Neural progenitor cell (in vitro differentiated cells): ENCODE measurements at regions not wholly inside any gene's neighbourhood (a gene's known extent, or its start where the extent isn't known, plus 50 kb on each side); places are given as distances from the start of the nearest gene placed in this dataset.

Experiments
- DNase-seq: peaks from one replicate; pipeline ENCODE4 v3.0.0-alpha.2; 2016; ENCODE audit warnings: low spot score
- H2AFZ ChIP-seq: fragments of 200-600 bp; sonication (generic); replicated peaks from 2 replicates; pipeline ENCODE4 v1.6.1; 2016; ENCODE audit warnings: antibody characterized with exemption
- H3F3A ChIP-seq: fragments of 200-600 bp; sonication (generic); 2 replicates; pipeline ENCODE4 v1.6.1; 2016; ENCODE audit warnings: antibody characterized with exemption, low read depth
- H3K27ac ChIP-seq: fragments of 200-600 bp; sonication (generic); 2 replicates; pipeline ENCODE4 v1.5.1; 2016; ENCODE audit warnings: mild to moderate bottlenecking
- H3K27me3 ChIP-seq: fragments of 200-600 bp; sonication (generic); 2 replicates; pipeline ENCODE4 v1.6.1; 2016; ENCODE audit warnings: mild to moderate bottlenecking, moderate library complexity
- H3K36me3 ChIP-seq: fragments of 200-600 bp; sonication (generic); 2 replicates; pipeline ENCODE4 v1.5.1; 2016
- H3K4me1 ChIP-seq: fragments of 200-600 bp; sonication (generic); 2 replicates; pipeline ENCODE4 v1.6.1; 2016; ENCODE audit warnings: mixed run types
- H3K4me2 ChIP-seq: fragments of 200-600 bp; sonication (generic); 2 replicates; pipeline ENCODE4 v1.6.1; 2016
- H3K4me3 ChIP-seq: fragments of 200-600 bp; sonication (generic); 2 replicates; pipeline ENCODE4 v1.5.1; 2016
- H3K79me2 ChIP-seq: fragments of 200-600 bp; sonication (generic); 2 replicates; pipeline ENCODE4 v1.6.1; 2016; ENCODE audit warnings: low read depth
- H3K9ac ChIP-seq: fragments of 200-600 bp; sonication (generic); 2 replicates; pipeline ENCODE4 v1.6.1; 2016
- H3K9me3 ChIP-seq: fragments of 200-600 bp; sonication (generic); 2 replicates; pipeline ENCODE4 v1.5.1; 2016; ENCODE audit warnings: low read depth
- H4K20me1 ChIP-seq: fragments of 200-600 bp; sonication (generic); 2 replicates; pipeline ENCODE4 v1.6.1; 2016; ENCODE audit warnings: low read depth
- H3K27ac Mint-ChIP-seq: 3 replicates; pipeline ENCODE4 v1.8.0; 2021; ENCODE audit warnings: mixed read lengths
- H3K27me3 Mint-ChIP-seq: 2 replicates; pipeline ENCODE4 v1.8.0; 2022; ENCODE audit warnings: low read depth, mild to moderate bottlenecking, inconsistent platforms, moderate library complexity, mixed read lengths; ENCODE audit not compliant: insufficient read depth
- H3K36me3 Mint-ChIP-seq: 3 replicates; pipeline ENCODE4 v1.8.0; 2021; ENCODE audit warnings: mixed read lengths
- H3K4me1 Mint-ChIP-seq: 3 replicates; pipeline ENCODE4 v1.8.0; 2021; ENCODE audit warnings: mixed read lengths
- H3K4me3 Mint-ChIP-seq: 3 replicates; pipeline ENCODE4 v1.8.0; 2021; ENCODE audit warnings: mild to moderate bottlenecking, moderate library complexity, mixed read lengths
- H3K9me3 Mint-ChIP-seq: 3 replicates; pipeline ENCODE4 v1.8.0; 2020; ENCODE audit warnings: mixed read lengths
- CTCF ChIP-seq: fragments of 200-600 bp; sonication (generic); IDR thresholded peaks from 2 replicates; pipeline ENCODE4 v1.5.1; 2017; ENCODE audit warnings: antibody characterized with exemption, mild to moderate bottlenecking
- EZH2 ChIP-seq: fragments of 200-600 bp; sonication (generic); IDR thresholded peaks from 2 replicates; pipeline ENCODE4 v1.6.1; 2017; ENCODE audit warnings: antibody characterized with exemption, mild to moderate bottlenecking, moderate library complexity
- EZH2phosphoT487 ChIP-seq: fragments of 200-600 bp; sonication (generic); IDR thresholded peaks from 2 replicates; pipeline ENCODE4 v1.6.1; 2017; ENCODE audit warnings: antibody characterized with exemption

GRCh38 chr7:67616517-67616916, 619.9 kb downstream of the TYW1 start:
- H3K4me1 ChIP-seq = peaks cover 4% of the 10 kb centered on the region
- peaks cover 8% of the 10 kb centered on the region for H3K27me3 Mint-ChIP-seq
- H3K9me3 Mint-ChIP-seq = peaks cover 6% of the 10 kb centered on the region
- no peak overlapping the region for H3K4me3 ChIP-seq
- H3K36me3 Mint-ChIP-seq = no peaks in the 10 kb centered on the region
- no peaks in the 10 kb centered on the region for H3K36me3 ChIP-seq
- H3K9me3 ChIP-seq = peaks cover 4% of the 10 kb centered on the region
- H3K27ac ChIP-seq = no peak overlapping the region
- H4K20me1 ChIP-seq = no peaks in the 10 kb centered on the region
- no peaks in the 10 kb centered on the region for H3F3A ChIP-seq
- no peak overlapping the region for H3K9ac ChIP-seq
- H3K27ac Mint-ChIP-seq = no peak overlapping the region
- H3K4me1 Mint-ChIP-seq = peaks cover 6% of the 10 kb centered on the region
- no peak for DNase-seq
- H3K4me3 Mint-ChIP-seq = no peak overlapping the region
- no peak overlapping the region for H2AFZ ChIP-seq
- no peaks in the 10 kb centered on the region for H3K27me3 ChIP-seq
- TF ChIP-seq CTCF (no peak), EZH2phosphoT487 (no peak), EZH2 (no peak)
- H3K4me2 ChIP-seq = no peak overlapping the region
- H3K79me2 ChIP-seq = no peaks in the 10 kb centered on the region

DNA sequence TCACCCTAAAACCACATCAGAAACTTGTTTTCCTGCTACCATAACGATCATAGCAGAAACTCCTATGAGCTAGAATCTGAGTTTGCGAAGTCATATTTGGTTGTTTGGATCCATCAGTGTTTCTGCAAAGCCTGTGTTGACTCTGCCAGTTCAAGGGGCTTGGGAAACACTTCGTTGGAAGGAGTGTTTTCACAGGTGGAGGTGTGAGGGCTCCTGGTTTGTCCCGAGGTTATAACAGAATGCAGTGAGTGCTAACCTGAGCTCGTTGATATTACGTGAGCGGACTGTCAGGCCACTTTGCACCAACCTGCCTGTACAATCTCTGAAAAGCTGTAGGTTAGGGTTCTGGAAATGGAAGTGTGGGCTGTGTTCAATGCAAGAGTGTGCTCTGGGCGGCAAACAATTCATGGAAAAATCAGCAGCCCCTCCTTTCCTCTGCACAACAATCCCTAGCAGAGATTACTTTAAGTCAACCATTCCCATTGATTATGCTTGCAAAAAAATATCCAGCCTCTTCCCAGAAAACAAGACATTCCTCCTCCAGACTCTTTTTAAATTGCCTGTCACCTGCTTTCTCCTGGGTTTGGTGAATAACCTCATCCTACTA, 622.0 kb downstream of the TYW1 start:
- H3K27ac Mint-ChIP-seq = no peak overlapping the region
- no peak overlapping the region for H3K27ac ChIP-seq

GRCh38 chr7:67619175-67619574, 622.5 kb downstream of the TYW1 start:
- TF ChIP-seq EZH2 (no peak), CTCF (peak; percentile 54)
- no peak overlapping the region for H3K27ac Mint-ChIP-seq
- H3K4me1 Mint-ChIP-seq = peaks cover 6% of the 10 kb centered on the region
- Histone ChIP-seq H3K4me1 (peaks cover 4% of the 10 kb centered on the region), H3K36me3 (no peaks in the 10 kb centered on the region), H3K9ac (no peak overlapping the region), H3K27me3 (no peaks in the 10 kb centered on the region), H2AFZ (peak overlapping the region; percentile 72), H3F3A (no peaks in the 10 kb centered on the region), H3K4me2 (no peak overlapping the region), H4K20me1 (no peaks in the 10 kb centered on the region), H3K79me2 (no peaks in the 10 kb centered on the region), H3K27ac (no peak overlapping the region), H3K9me3 (no peaks in the 10 kb centered on the region), H3K4me3 (no peak overlapping the region)
- no peaks in the 10 kb centered on the region for H3K36me3 Mint-ChIP-seq
- peaks cover 3% of the 10 kb centered on the region for H3K9me3 Mint-ChIP-seq
- H3K27me3 Mint-ChIP-seq = peaks cover 12% of the 10 kb centered on the region
- no peak overlapping the region for H3K4me3 Mint-ChIP-seq
- DNase-seq = peak; percentile 63

More for the DNA sequence above, 622.0 kb downstream of the TYW1 start:
- Mint-ChIP-seq H3K9me3 (peaks cover 3% of the 10 kb centered on the region), H3K27me3 (peaks cover 14% of the 10 kb centered on the region), H3K36me3 (no peaks in the 10 kb centered on the region), H3K4me3 (no peak overlapping the region), H3K4me1 (peaks cover 6% of the 10 kb centered on the region)
- H3K36me3 ChIP-seq = no peaks in the 10 kb centered on the region
- H3K4me1 ChIP-seq = peaks cover 4% of the 10 kb centered on the region
- no peaks in the 10 kb centered on the region for H4K20me1 ChIP-seq
- no peaks in the 10 kb centered on the region for H3K9me3 ChIP-seq
- H3K79me2 ChIP-seq = no peaks in the 10 kb centered on the region
- no peaks in the 10 kb centered on the region for H3F3A ChIP-seq
- H3K9ac ChIP-seq = no peak overlapping the region
- H3K4me2 ChIP-seq = no peak overlapping the region
- no peak overlapping the region for H3K4me3 ChIP-seq
- peak overlapping the region; percentile 72 for H2AFZ ChIP-seq
- DNase-seq = no peak
- TF ChIP-seq CTCF (no peak), EZH2 (no peak), EZH2phosphoT487 (no peak)
- H3K27me3 ChIP-seq = no peaks in the 10 kb centered on the region
